HS-5 (cell line): ENCODE measurements at regions not wholly inside any gene's neighbourhood (a gene's known extent, or its start where the extent isn't known, plus 50 kb on each side); places are given as distances from the start of the nearest gene placed in this dataset.

Experiments
- DNase-seq: peaks from one replicate; pipeline ENCODE4 v3.0.0-alpha.2; 2012; ENCODE audit warnings: low read depth

- DNase-seq = no peak
These were observed 133.3 kb downstream of the KLF12 start for GRCh38 chr13:74000876-74001275.

GRCh38 chr13:73998631-73999030 is 135.6 kb downstream of the KLF12 start:
- DNase-seq = no peak

- DNase-seq = no peak
These were observed 136.2 kb downstream of the KLF12 start for GRCh38 chr13:73997964-73998363.

DNA sequence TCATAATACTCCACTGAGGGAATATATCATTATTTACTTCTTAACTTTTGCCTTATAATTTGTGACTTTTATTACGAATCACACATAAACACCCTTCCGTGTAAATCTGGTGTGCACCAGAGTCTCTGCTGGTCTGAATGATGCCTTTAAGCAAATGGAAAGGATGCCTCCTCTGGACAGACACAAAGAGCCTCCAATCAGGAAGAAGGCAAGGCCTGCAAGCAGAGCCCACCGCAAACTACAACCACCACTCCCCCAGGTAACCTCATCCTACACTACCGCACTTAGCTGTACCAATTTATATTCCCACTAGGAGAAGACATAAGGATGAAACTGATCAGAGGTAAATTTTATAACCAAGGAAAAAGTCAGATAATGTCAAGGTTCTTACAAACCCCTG is 137.6 kb downstream of the KLF12 start:
- DNase-seq = no peak

- no peak for DNase-seq
These were observed 138.5 kb downstream of the KLF12 start for GRCh38 chr13:73995736-73996135.

- DNase-seq = no peak
These were observed 140.5 kb downstream of the KLF12 start for GRCh38 chr13:73993661-73994060.

- DNase-seq = no peak
These were observed 142.3 kb downstream of the KLF12 start for GRCh38 chr13:73991884-73992283.

DNA sequence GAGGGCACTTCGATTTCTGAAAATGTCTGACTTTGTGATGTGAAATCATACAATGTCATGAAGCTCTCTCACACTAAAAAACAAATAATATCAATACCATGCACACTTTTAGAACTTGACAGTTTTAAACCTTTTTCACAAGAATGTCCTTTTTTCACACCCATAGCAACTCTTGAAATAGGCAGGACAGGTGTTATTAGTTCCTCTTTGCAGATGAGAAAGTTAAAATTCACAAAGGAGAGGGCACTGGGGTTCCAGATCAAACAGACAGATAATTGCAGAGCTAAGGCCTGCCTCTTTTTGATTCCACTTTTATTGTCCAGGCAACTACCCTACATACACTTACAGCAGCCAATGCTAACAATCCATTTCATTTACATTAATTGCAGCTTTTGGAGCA is 142.8 kb downstream of the KLF12 start:
- DNase-seq = no peak

- DNase-seq = no peak
These were observed 144.9 kb downstream of the KLF12 start for GRCh38 chr13:73989244-73989843.

DNA sequence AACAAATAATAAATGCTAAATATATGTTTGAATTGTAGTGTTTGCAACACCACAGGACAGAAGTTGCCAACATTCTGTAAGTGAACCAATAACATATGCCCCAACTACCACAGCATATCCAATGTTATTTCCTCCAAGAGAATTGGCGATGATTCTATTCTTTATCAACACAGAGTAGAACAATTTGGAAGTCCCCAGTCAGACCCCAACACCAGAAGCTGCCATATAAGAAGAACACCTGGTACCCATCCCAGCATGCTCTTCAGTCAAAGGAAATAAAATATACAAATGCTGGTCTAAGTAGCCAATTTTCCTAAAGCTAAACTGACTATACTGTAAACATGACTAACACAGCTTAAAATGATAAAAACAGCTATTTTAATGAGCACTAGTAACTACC is 145.7 kb downstream of the KLF12 start:
- no peak for DNase-seq

DNA sequence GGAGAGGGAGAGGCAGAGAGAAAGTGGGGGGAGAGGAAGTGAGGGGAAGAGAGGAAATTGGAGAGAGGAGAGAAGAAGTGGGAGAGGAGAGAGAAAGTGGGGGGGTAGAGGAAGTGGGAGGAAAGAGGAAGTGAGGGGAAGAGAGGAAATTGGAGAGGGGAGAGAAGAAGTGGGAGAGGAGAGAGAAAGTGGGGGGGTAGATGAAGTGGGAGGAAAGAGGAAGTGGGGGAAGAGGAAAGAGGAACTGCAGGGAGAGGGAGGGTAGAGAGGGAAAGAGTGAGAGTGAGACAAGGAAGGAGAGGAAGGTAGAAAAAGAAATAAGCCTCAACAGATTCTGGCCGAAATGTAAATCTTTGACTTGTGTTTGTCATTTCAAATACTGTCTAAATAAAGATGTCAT is 146.6 kb downstream of the KLF12 start:
- no peak for DNase-seq

DNA sequence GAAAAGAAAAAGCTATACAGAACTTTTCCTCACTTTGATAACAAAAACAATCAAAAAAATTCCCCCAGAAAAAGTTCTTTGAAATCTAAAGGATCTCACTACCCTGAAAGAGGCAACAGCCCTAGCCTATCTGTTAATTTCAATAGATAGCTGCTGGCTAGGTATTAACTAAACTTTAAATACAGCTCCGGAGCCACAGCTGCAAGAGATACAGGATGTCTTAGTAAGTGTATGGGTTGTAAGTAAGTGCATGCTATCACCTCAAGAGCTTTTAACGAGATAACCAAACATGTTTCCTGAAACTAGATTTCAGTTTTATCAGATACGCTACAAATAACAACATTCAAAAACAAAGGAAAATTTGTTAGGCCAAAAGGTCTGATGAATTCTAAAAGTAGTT is 148.4 kb downstream of the KLF12 start:
- no peak for DNase-seq

DNA sequence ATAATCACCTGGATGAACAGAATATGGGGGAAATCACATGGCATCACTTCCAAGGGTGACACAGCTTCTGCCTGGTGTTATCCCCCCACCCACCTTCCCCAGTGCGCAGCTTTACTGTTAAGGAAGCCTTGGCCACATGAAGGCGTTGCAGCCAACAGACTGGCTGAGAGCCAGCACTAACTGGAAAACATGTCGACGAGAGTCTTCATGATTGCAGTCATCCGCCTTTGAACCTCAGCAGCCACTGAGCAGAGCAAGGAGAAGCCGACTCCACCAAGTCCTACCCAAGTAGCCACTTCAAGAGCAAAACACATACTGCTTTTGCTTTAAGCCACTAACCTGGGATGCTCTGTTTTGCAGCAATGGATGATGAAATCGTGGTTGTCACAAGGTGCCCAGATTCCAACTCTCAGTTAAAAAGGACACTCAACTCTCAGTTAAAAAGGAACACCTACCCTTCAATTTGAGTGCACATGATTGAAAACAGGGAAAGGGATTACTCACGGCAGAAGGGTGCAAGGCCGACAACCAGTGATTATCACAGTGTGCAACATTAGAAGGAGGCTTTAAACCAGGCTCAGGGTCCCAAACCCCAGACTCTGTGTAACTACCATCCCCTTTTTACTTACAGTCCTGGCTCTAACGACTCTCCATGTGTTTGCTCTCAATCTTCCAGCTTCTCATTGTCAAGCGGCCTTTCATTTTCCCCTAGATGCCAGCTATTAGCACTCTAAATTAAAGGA is 149.1 kb downstream of the KLF12 start:
- DNase-seq = no peak

- DNase-seq = no peak
These were observed 150.0 kb downstream of the KLF12 start for GRCh38 chr13:73984201-73984600.

DNA sequence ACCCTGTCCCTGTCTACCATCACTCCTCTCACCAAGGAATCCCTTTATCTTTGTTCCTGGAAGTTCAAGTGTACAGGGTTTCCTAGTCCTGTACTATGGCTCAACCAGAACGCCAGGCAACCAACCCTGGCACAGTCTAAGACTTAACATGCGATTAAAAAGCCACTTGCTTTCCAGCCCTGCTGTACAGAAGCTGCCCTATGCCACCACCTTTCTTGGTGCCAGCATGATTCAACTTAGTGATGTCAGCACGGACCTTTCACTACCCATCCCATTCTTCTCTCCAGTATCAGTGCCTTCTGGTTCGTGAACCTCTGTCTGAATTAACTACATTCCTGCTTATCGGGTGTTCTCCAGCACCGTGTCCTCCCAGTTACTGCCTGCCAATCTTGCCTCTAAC is 151.1 kb downstream of the KLF12 start:
- DNase-seq = no peak

GRCh38 chr13:73981595-73981994 is 152.6 kb downstream of the KLF12 start:
- DNase-seq = no peak

DNA sequence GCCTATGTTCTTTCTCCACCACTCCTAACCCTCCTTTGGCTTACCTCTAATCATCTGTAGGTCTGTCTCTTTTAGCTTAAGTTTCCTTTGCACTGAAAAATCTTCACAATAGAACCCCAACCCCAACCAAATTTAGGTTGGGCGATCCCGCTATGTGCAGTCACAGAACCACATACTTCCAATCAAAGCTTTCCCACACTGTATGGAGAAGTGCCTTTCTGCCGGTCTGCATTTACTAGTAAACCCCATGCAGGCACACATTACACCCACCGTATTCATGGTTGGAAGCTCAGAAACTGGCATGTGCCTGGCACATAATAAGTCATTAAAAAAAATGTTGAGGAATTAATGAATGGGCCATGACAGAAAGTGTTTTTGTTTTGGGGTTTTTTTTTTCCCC is 158.4 kb downstream of the KLF12 start:
- no peak for DNase-seq

DNA sequence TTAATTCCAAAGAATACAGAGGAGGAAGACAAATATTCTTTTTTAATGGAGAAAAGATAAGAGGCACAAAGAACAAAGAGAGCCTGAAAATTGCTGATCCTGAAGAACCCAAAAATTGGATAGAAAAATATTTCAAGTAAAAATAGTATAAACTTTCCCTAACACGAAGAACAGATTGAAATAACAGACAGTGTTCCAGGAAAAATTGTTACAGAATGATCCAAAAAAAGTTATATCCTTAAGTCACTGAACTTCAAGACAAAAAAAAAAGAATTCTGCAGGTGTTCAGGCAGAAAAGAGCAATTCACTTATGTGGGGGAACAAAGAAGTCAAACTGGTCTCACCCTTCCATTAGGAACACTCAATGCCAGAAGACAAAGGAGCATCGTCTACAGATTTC is 160.2 kb downstream of the KLF12 start:
- DNase-seq = no peak

- DNase-seq = no peak
These were observed 161.0 kb downstream of the KLF12 start for GRCh38 chr13:73973156-73973555.

DNA sequence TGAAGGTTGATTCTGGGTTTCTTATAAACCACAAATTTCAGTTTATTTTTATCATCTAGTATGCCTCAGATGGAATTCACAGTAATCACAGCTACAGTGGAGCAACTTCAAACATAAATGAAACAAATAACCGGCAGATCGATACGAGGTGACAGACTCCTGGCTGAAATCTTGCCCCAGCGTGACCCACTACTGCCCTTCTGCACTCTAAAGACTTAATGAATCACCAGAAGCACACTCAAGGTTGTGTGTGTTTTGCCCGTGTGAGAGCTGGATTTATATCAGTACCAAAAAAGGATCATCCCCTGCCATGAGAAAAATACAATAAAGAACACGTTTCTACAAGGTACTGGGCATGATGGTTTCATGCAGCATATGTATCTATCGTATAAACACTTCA is 161.7 kb downstream of the KLF12 start:
- no peak for DNase-seq

DNA sequence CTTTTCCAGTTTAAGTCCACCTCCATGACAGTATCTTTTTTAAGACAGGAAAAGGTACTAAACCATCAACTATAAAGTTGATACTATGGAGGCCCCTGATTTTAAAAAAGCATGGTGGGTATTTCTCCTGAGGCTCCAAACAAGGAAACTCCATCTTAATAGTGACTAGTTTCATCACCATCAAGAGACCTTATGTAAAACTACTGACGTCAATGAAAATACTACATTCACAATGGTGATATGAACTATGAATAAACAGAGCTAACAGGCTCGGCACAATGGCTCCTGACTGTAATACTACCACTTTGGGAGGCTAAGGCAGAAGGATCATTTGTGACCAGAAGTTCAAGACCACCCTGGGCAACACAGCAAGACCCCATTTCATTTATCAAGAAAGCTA is 162.7 kb downstream of the KLF12 start:
- DNase-seq = no peak

GRCh38 chr13:73970421-73971055 is 163.7 kb downstream of the KLF12 start:
- no peak for DNase-seq

GRCh38 chr13:73967397-73968165 is 166.6 kb downstream of the KLF12 start:
- DNase-seq = no peak
